GM18873 (cell line): ENCODE measurements at regions not wholly inside any gene's neighbourhood (a gene's known extent, or its start where the extent isn't known, plus 50 kb on each side); places are given as distances from the start of the nearest gene placed in this dataset.
"Not testable (repeated sequence)": the region's sequence is repeated elsewhere in the genome, so short reads cannot be mapped to it uniquely, and the experiment has no call there.

Experiments used
- ATAC-seq: cut with Tn5 transposase; IDR thresholded peaks from one replicate; pipeline ENCODE4 v1.9.1; 2021; ENCODE audit warnings: mild to moderate bottlenecking, moderate library complexity, moderate number of reproducible peaks; ENCODE audit not compliant: unreplicated experiment, low FRiP score

GRCh38 chr6:69494595-69494994 is 302.2 kb downstream of the LMBRD1 start:
- no peak for ATAC-seq

GRCh38 chr6:69489970-69490369 is 306.8 kb downstream of the LMBRD1 start:
- ATAC-seq: no peak

- no peak for ATAC-seq
Observed at GRCh38 chr6:69487688-69488087, 309.1 kb downstream of the LMBRD1 start.

- ATAC-seq: no peak
Observed at GRCh38 chr6:69466979-69467570, 329.7 kb downstream of the LMBRD1 start.

DNA sequence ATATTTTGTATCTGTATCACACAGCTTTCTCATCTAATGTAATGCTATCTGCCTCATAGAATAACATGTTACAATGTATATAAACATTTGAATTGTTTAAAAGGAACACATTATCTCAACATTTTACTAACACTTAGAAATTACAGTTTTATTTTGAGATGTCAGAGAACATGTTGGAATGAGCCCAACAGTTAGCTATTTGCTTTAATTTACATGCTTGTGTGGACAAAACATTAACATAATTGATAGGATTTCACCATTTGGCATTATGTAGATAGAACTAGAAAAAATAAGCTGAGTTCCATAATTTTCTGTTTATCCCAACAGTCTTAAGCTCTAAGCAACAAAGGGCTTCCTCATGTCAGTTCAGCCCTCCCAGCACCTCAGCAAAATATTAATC is 330.9 kb downstream of the LMBRD1 start:
- no peak for ATAC-seq

- no peak for ATAC-seq
Observed at GRCh38 chr6:69456086-69456485, 340.7 kb downstream of the LMBRD1 start.

GRCh38 chr6:69454619-69455018 is 342.2 kb downstream of the LMBRD1 start:
- not testable (repeated sequence) for ATAC-seq

DNA sequence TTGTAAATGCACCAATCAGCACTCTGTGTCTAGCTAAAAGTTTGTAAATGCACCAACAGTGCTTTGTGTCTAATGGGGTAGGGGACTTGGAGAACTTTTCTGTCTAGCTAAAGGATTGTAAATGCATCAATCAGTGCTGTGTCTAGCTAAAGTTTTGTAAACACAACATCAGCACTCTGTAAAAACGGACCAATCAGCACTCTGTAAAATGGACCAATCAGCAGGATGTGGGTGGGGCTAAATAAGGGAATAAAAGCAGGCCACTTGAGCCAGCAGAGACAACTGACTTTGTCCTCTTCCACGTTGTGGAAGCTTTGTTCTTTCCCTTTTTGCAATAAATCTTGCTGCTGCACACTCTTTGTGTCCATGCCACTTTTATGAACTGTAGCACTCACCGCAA is 346.3 kb downstream of the LMBRD1 start:
- not testable (repeated sequence) for ATAC-seq

GRCh38 chr6:69449887-69450286 is 346.9 kb downstream of the LMBRD1 start:
- ATAC-seq: no peak
